HEK293 (cell line): ENCODE measurements at regions not wholly inside any gene's neighbourhood (a gene's known extent, or its start where the extent isn't known, plus 50 kb on each side); places are given as distances from the start of the nearest gene placed in this dataset.

ENCODE experiments used
- BCL11A ChIP-seq: fragments of 450-650 bp; formaldehyde crosslinking; IDR thresholded peaks from 2 replicates; pipeline ENCODE4 v1.5.1; 2016; ENCODE audit warnings: low read depth, missing biosample characterization, missing genetic modification characterization
- GLI4 ChIP-seq: fragments of 450-650 bp; formaldehyde crosslinking; IDR thresholded peaks from 2 replicates; pipeline ENCODE4 v1.5.1; 2016; ENCODE audit warnings: missing biosample characterization, missing genetic modification characterization
- SP2 ChIP-seq: fragments of 450-650 bp; formaldehyde crosslinking; IDR thresholded peaks from 2 replicates; pipeline ENCODE4 v1.5.1; 2016; ENCODE audit warnings: missing biosample characterization, missing genetic modification characterization
- YY1 ChIP-seq: fragments of 450-650 bp; formaldehyde crosslinking; IDR thresholded peaks from 2 replicates; pipeline ENCODE4 v1.5.1; 2018; ENCODE audit warnings: missing biosample characterization, missing genetic modification characterization
- ZBTB8A ChIP-seq: fragments of 450-650 bp; formaldehyde crosslinking; IDR thresholded peaks from 2 replicates; pipeline ENCODE4 v1.5.1; 2016; ENCODE audit warnings: missing biosample characterization, missing genetic modification characterization
- ZFHX2 ChIP-seq: fragments of 450-650 bp; formaldehyde crosslinking; conservative IDR thresholded peaks from 2 replicates; pipeline ENCODE4 v1.5.1; 2016; ENCODE audit warnings: missing biosample characterization, missing genetic modification characterization
- ZNF24 ChIP-seq: fragments of 450-650 bp; formaldehyde crosslinking; IDR thresholded peaks from 2 replicates; pipeline ENCODE4 v1.5.1; 2016; ENCODE audit warnings: missing biosample characterization, missing genetic modification characterization
- ZNF629 ChIP-seq: fragments of 450-650 bp; formaldehyde crosslinking; IDR thresholded peaks from 2 replicates; pipeline ENCODE4 v1.5.1; 2017; ENCODE audit warnings: missing biosample characterization, missing genetic modification characterization
- ZNF670 ChIP-seq: fragments of 450-650 bp; formaldehyde crosslinking; IDR thresholded peaks from 2 replicates; pipeline ENCODE4 v1.5.1; 2016; ENCODE audit warnings: missing biosample characterization, missing genetic modification characterization, low read depth
- ZNF777 ChIP-seq: fragments of 450-650 bp; formaldehyde crosslinking; IDR thresholded peaks from 2 replicates; pipeline ENCODE4 v1.5.1; 2017; ENCODE audit warnings: missing biosample characterization, missing genetic modification characterization, borderline replicate concordance
- ZNF791 ChIP-seq: fragments of 450-650 bp; formaldehyde crosslinking; IDR thresholded peaks from 2 replicates; pipeline ENCODE4 v1.5.1; 2016; ENCODE audit warnings: missing biosample characterization, missing genetic modification characterization
- ZNF830 ChIP-seq: fragments of 450-650 bp; IDR thresholded peaks from 2 replicates; pipeline ENCODE4 v1.5.0; 2018; ENCODE audit warnings: missing biosample characterization, missing genetic modification characterization, low read depth, mild to moderate bottlenecking, moderate library complexity
- TF ChIP-seq, protein P1 (sequence below): fragments of 450-650 bp; formaldehyde crosslinking; IDR thresholded peaks from 2 replicates; pipeline ENCODE4 v1.5.1; 2016; ENCODE audit warnings: missing biosample characterization, missing genetic modification characterization
- TF ChIP-seq, protein P2 (sequence below): fragments of 450-650 bp; formaldehyde crosslinking; IDR thresholded peaks from 2 replicates; pipeline ENCODE4 v1.5.1; 2017; ENCODE audit warnings: missing biosample characterization, missing genetic modification characterization

DNA sequence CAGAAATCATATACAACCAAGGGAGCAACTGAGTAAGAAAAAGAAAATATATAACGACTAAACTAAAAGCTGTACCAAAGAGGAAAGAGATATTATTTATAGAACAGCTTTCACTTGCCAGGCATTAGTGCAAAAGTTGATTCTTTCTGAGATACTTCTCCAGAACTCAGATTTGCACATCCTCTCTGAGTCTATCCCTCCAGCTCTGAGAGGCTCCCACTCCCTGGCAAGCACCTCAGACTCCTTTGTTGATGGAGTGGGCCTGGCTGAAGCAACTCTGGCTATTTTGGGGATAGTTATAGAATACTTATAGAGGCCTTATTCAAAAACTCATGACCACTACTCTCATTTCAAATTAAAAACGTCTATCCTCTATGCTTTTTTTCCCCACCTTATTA lies 501.6 kb upstream of the TNP1 start:
- no peak for TF ChIP-seq ZNF629 (tag by site-specific recombination)
- TF ChIP-seq GLI4 (tag by site-specific recombination): no peak
- no peak for TF ChIP-seq BCL11A (tag by site-specific recombination)
- TF ChIP-seq SP2 (tag by site-specific recombination): no peak
- TF ChIP-seq ZBTB8A (tag by site-specific recombination): no peak
- TF ChIP-seq ZNF830: no peak
- no peak for TF ChIP-seq ZNF24 (tag by site-specific recombination)
- TF ChIP-seq, protein P1, sequence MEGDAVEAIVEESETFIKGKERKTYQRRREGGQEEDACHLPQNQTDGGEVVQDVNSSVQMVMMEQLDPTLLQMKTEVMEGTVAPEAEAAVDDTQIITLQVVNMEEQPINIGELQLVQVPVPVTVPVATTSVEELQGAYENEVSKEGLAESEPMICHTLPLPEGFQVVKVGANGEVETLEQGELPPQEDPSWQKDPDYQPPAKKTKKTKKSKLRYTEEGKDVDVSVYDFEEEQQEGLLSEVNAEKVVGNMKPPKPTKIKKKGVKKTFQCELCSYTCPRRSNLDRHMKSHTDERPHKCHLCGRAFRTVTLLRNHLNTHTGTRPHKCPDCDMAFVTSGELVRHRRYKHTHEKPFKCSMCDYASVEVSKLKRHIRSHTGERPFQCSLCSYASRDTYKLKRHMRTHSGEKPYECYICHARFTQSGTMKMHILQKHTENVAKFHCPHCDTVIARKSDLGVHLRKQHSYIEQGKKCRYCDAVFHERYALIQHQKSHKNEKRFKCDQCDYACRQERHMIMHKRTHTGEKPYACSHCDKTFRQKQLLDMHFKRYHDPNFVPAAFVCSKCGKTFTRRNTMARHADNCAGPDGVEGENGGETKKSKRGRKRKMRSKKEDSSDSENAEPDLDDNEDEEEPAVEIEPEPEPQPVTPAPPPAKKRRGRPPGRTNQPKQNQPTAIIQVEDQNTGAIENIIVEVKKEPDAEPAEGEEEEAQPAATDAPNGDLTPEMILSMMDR (tag by site-specific recombination): no peak
- no peak for TF ChIP-seq ZNF670 (tag by site-specific recombination)
- TF ChIP-seq, protein P2, sequence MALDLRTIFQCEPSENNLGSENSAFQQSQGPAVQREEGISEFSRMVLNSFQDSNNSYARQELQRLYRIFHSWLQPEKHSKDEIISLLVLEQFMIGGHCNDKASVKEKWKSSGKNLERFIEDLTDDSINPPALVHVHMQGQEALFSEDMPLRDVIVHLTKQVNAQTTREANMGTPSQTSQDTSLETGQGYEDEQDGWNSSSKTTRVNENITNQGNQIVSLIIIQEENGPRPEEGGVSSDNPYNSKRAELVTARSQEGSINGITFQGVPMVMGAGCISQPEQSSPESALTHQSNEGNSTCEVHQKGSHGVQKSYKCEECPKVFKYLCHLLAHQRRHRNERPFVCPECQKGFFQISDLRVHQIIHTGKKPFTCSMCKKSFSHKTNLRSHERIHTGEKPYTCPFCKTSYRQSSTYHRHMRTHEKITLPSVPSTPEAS (tag by site-specific recombination): no peak
- no peak for TF ChIP-seq ZNF777 (tag by site-specific recombination)
- TF ChIP-seq YY1: no peak
- TF ChIP-seq ZFHX2 (tag by site-specific recombination): no peak
- TF ChIP-seq ZNF791 (tag by site-specific recombination): no peak
